Mammary epithelial cell (primary cell): ENCODE measurements at regions not wholly inside any gene's neighbourhood (a gene's known extent, or its start where the extent isn't known, plus 50 kb on each side); places are given as distances from the start of the nearest gene placed in this dataset.

Experiments used
- CTCF ChIP-seq, 2 donors: IDR thresholded peaks in 1 of 2; conservative IDR thresholded peaks in 1 of 2; 2 replicates each; pipeline ENCODE4 v1.5.1; 2011 to 2012; ENCODE audit warnings: inconsistent platforms in 2 of 2, low read length in 2 of 2, mild to moderate bottlenecking in 2 of 2, control low read depth in 1 of 2, low read depth in 1 of 2; ENCODE audit not compliant: insufficient read depth in 1 of 2; ENCODE audit errors: extremely low read depth in 1 of 2
- EZH2 ChIP-seq: IDR thresholded peaks from 2 replicates; pipeline ENCODE4 v1.6.1; 2012; ENCODE audit warnings: low read length, inconsistent platforms, borderline replicate concordance

GRCh38 chr14:41230683-41231082 lies 376.0 kb upstream of the LRFN5 start:
- TF ChIP-seq CTCF (conservative IDR thresholded peaks at IDR 0.05 in 1 of 2, IDR thresholded peaks at IDR 0.05 in 1 of 2; ENCODE audit: extremely low read depth in 1 of 2, insufficient read depth in 1 of 2, low read depth in 1 of 2, low read length in 2 of 2), result no peak
- TF ChIP-seq EZH2, result no peak
